Left lobe of liver (tissue), 2 donors: ENCODE measurements at regions not wholly inside any gene's neighbourhood (a gene's known extent, or its start where the extent isn't known, plus 50 kb on each side); places are given as distances from the start of the nearest gene placed in this dataset.

Experiments
- ATAC-seq: fragments of 200-7000 bp; cut with Tn5 transposase; one replicate; pipeline ENCODE4 v1.9.1; 2020; ENCODE audit warnings: mild to moderate bottlenecking, moderate library complexity
- DNase-seq: peaks from one replicate; pipeline ENCODE4 v3.0.0-alpha.2; 2020; ENCODE audit warnings: low spot score
- donor health status: DM: no; HTN: no; CAD: no; lungs with moderate emphysema.
- donor health status: DM: no; HTN: yes; CAD: no.

DNA sequence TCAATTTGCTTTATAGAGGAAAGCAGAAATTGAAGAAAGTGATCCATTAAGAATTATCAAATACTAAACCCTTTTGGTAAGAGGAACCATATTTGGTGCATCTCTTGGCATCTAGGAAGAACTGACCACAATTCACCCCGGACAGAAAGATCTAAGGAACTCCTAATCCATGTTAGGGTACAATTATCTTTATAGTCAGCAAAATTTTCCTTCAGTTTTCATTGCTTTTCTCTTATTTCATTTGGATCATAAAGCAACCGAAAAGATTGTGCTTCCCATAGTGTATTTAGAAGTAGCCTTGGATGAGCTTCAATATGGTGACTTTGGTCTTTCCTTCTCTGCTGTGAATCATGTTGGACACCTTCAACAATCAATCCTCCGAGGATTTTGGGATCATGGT is 50.1 kb upstream of the IGFBP5 start:
- ATAC-seq, result no peak
- no peak for DNase-seq
